ENCODE measurements at regions not wholly inside any gene's neighbourhood (a gene's known extent, or its start where the extent isn't known, plus 50 kb on each side); places are given as distances from the start of the nearest gene placed in this dataset.
"Not testable (repeated sequence)": the region's sequence is repeated elsewhere in the genome, so short reads cannot be mapped to it uniquely, and the experiment has no call there.

- H3K4me3 Mint-ChIP-seq; intact Hi-C loops (cut with micrococcal nuclease); H3K9ac ChIP-seq (ENCODE audit: low read length); H3K27ac Mint-ChIP-seq; H3K4me1 Mint-ChIP-seq; H3K4me2 ChIP-seq (replicated peaks; ENCODE audit: low read depth, low read length, poor library complexity, severe bottlenecking); DNase-seq; H3K27me3 ChIP-seq (replicated peaks in 1 of 4; ENCODE audit: control extremely low read depth in 1 of 4, control insufficient read depth in 3 of 4, insufficient read depth in 4 of 4, low read length in 3 of 4); H3K4me3 ChIP-seq (ENCODE audit: control extremely low read depth in 1 of 5, extremely low read depth in 1 of 5, insufficient read depth in 1 of 5, low read depth in 2 of 5, low read length in 4 of 5); CTCF ChIA-PET; H3K9me3 Mint-ChIP-seq (ENCODE audit: insufficient read depth); ATAC-seq (ENCODE audit: low read depth); POLR2A ChIA-PET; H3K36me3 ChIP-seq (replicated peaks in 1 of 2; ENCODE audit: control extremely low read depth in 1 of 2, control insufficient read depth in 1 of 2, extremely low read depth in 1 of 2, insufficient read depth in 2 of 2, low read length in 1 of 2); H3K27ac ChIP-seq (ENCODE audit: low read length in 2 of 2); H3K27me3 Mint-ChIP-seq; H3K79me2 ChIP-seq (ENCODE audit: control insufficient read depth, insufficient read depth, low read length); H3K9me3 ChIP-seq (ENCODE audit: control extremely low read depth in 1 of 3, control insufficient read depth in 2 of 3, insufficient read depth in 1 of 3, low read length in 2 of 3); H4K20me1 ChIP-seq (ENCODE audit: control insufficient read depth, insufficient read depth, low read length, poor library complexity, severe bottlenecking); H2AFZ ChIP-seq (ENCODE audit: insufficient read depth, low read depth, low read length, poor library complexity, severe bottlenecking); H3K4me1 ChIP-seq (ENCODE audit: control insufficient read depth in 2 of 2, insufficient read depth in 2 of 2, low read length in 2 of 2): not testable (repeated sequence)
- WGBS (ENCODE audit: insufficient coverage): no CpG with 5 or more reads among the region's 5 CpGs
Observed at GRCh38 chr9:40191403-40191802, 835.9 kb downstream of the SPATA31A1 start.

GRCh38 chr9:40192162-40192561 is 836.7 kb downstream of the SPATA31A1 start:
- DNase-seq; H4K20me1 ChIP-seq (ENCODE audit: control insufficient read depth, insufficient read depth, low read length, poor library complexity, severe bottlenecking); H3K27me3 Mint-ChIP-seq; H3K4me3 ChIP-seq (ENCODE audit: control extremely low read depth in 1 of 5, extremely low read depth in 1 of 5, insufficient read depth in 1 of 5, low read depth in 2 of 5, low read length in 4 of 5); H3K9me3 ChIP-seq (ENCODE audit: control extremely low read depth in 1 of 3, control insufficient read depth in 2 of 3, insufficient read depth in 1 of 3, low read length in 2 of 3); H3K27me3 ChIP-seq (replicated peaks in 1 of 4; ENCODE audit: control extremely low read depth in 1 of 4, control insufficient read depth in 3 of 4, insufficient read depth in 4 of 4, low read length in 3 of 4); H3K4me1 ChIP-seq (ENCODE audit: control insufficient read depth in 2 of 2, insufficient read depth in 2 of 2, low read length in 2 of 2); H3K4me2 ChIP-seq (replicated peaks; ENCODE audit: low read depth, low read length, poor library complexity, severe bottlenecking); H3K79me2 ChIP-seq (ENCODE audit: control insufficient read depth, insufficient read depth, low read length); ATAC-seq (ENCODE audit: low read depth); H3K9ac ChIP-seq (ENCODE audit: low read length); intact Hi-C loops (cut with micrococcal nuclease); H3K36me3 ChIP-seq (replicated peaks in 1 of 2; ENCODE audit: control extremely low read depth in 1 of 2, control insufficient read depth in 1 of 2, extremely low read depth in 1 of 2, insufficient read depth in 2 of 2, low read length in 1 of 2); H3K27ac Mint-ChIP-seq; H3K9me3 Mint-ChIP-seq (ENCODE audit: insufficient read depth); H3K4me3 Mint-ChIP-seq; POLR2A ChIA-PET; H2AFZ ChIP-seq (ENCODE audit: insufficient read depth, low read depth, low read length, poor library complexity, severe bottlenecking); H3K27ac ChIP-seq (ENCODE audit: low read length in 2 of 2); H3K4me1 Mint-ChIP-seq; CTCF ChIA-PET: not testable (repeated sequence)
- WGBS (ENCODE audit: insufficient coverage): no CpG with 5 or more reads among the region's 2 CpGs

- not testable (repeated sequence) for H3K27ac Mint-ChIP-seq
Observed at GRCh38 chr9:40196165-40196714, 840.8 kb downstream of the SPATA31A1 start.

GRCh38 chr9:40196803-40197202 is 841.3 kb downstream of the SPATA31A1 start:
- ATAC-seq (ENCODE audit: low read depth); H3K27me3 ChIP-seq (replicated peaks in 1 of 4; ENCODE audit: control extremely low read depth in 1 of 4, control insufficient read depth in 3 of 4, insufficient read depth in 4 of 4, low read length in 3 of 4); H3K27ac Mint-ChIP-seq; intact Hi-C loops (cut with micrococcal nuclease); H3K4me1 ChIP-seq (ENCODE audit: control insufficient read depth in 2 of 2, insufficient read depth in 2 of 2, low read length in 2 of 2); H3K36me3 ChIP-seq (replicated peaks in 1 of 2; ENCODE audit: control extremely low read depth in 1 of 2, control insufficient read depth in 1 of 2, extremely low read depth in 1 of 2, insufficient read depth in 2 of 2, low read length in 1 of 2); H3K79me2 ChIP-seq (ENCODE audit: control insufficient read depth, insufficient read depth, low read length); H3K4me3 ChIP-seq (ENCODE audit: control extremely low read depth in 1 of 5, extremely low read depth in 1 of 5, insufficient read depth in 1 of 5, low read depth in 2 of 5, low read length in 4 of 5); DNase-seq; H3K9me3 ChIP-seq (ENCODE audit: control extremely low read depth in 1 of 3, control insufficient read depth in 2 of 3, insufficient read depth in 1 of 3, low read length in 2 of 3); H3K9ac ChIP-seq (ENCODE audit: low read length); H3K9me3 Mint-ChIP-seq (ENCODE audit: insufficient read depth); POLR2A ChIA-PET; H3K27ac ChIP-seq (ENCODE audit: low read length in 2 of 2); H3K4me2 ChIP-seq (replicated peaks; ENCODE audit: low read depth, low read length, poor library complexity, severe bottlenecking); H3K27me3 Mint-ChIP-seq; H4K20me1 ChIP-seq (ENCODE audit: control insufficient read depth, insufficient read depth, low read length, poor library complexity, severe bottlenecking); CTCF ChIA-PET; H3K4me3 Mint-ChIP-seq; H3K4me1 Mint-ChIP-seq; H2AFZ ChIP-seq (ENCODE audit: insufficient read depth, low read depth, low read length, poor library complexity, severe bottlenecking): not testable (repeated sequence)
- WGBS (ENCODE audit: insufficient coverage): no CpG with 5 or more reads among the region's 18 CpGs

More at GRCh38 chr9:40196165-40196714, 840.8 kb downstream of the SPATA31A1 start:
- H3K4me3 ChIP-seq (ENCODE audit: control extremely low read depth in 1 of 5, extremely low read depth in 1 of 5, insufficient read depth in 1 of 5, low read depth in 2 of 5, low read length in 4 of 5); H2AFZ ChIP-seq (ENCODE audit: insufficient read depth, low read depth, low read length, poor library complexity, severe bottlenecking); DNase-seq; H3K9me3 ChIP-seq (ENCODE audit: control extremely low read depth in 1 of 3, control insufficient read depth in 2 of 3, insufficient read depth in 1 of 3, low read length in 2 of 3); H3K9ac ChIP-seq (ENCODE audit: low read length); H3K79me2 ChIP-seq (ENCODE audit: control insufficient read depth, insufficient read depth, low read length); H3K27me3 ChIP-seq (replicated peaks in 1 of 4; ENCODE audit: control extremely low read depth in 1 of 4, control insufficient read depth in 3 of 4, insufficient read depth in 4 of 4, low read length in 3 of 4); H3K4me3 Mint-ChIP-seq; H3K4me2 ChIP-seq (replicated peaks; ENCODE audit: low read depth, low read length, poor library complexity, severe bottlenecking); H3K4me1 ChIP-seq (ENCODE audit: control insufficient read depth in 2 of 2, insufficient read depth in 2 of 2, low read length in 2 of 2); H4K20me1 ChIP-seq (ENCODE audit: control insufficient read depth, insufficient read depth, low read length, poor library complexity, severe bottlenecking); H3K9me3 Mint-ChIP-seq (ENCODE audit: insufficient read depth); ATAC-seq (ENCODE audit: low read depth); CTCF ChIA-PET; H3K27ac ChIP-seq (ENCODE audit: low read length in 2 of 2); H3K4me1 Mint-ChIP-seq; H3K36me3 ChIP-seq (replicated peaks in 1 of 2; ENCODE audit: control extremely low read depth in 1 of 2, control insufficient read depth in 1 of 2, extremely low read depth in 1 of 2, insufficient read depth in 2 of 2, low read length in 1 of 2); POLR2A ChIA-PET; intact Hi-C loops (cut with micrococcal nuclease); H3K27me3 Mint-ChIP-seq: not testable (repeated sequence)
- no CpG with 5 or more reads among the region's 15 CpGs for WGBS (ENCODE audit: insufficient coverage)

All from B cell (primary cell).